Suprapubic skin (tissue), 3 donors: ENCODE measurements at regions not wholly inside any gene's neighbourhood (a gene's known extent, or its start where the extent isn't known, plus 50 kb on each side); places are given as distances from the start of the nearest gene placed in this dataset.

Experiments
- EP300 ChIP-seq: sonication (generic); formaldehyde crosslinking; IDR thresholded peaks from one replicate; pipeline ENCODE4 v1.6.1; 2017; ENCODE audit warnings: antibody characterized with exemption
- POLR2A ChIP-seq, 2 donors: fragments of 450-650 bp; IDR thresholded peaks; one replicate each; pipeline ENCODE4 v1.6.1; 2017; ENCODE audit warnings: antibody characterized with exemption in 2 of 2, mild to moderate bottlenecking in 2 of 2, moderate library complexity in 2 of 2
- TF ChIP-seq, protein P1 (sequence below), 2 donors: fragments of 200-600 bp in 1 of 2; fragments of 450-650 bp in 1 of 2; sonication (generic) in 1 of 2; IDR thresholded peaks; one replicate each; pipeline ENCODE4 v1.5.1; 2016 to 2019; ENCODE audit warnings: antibody characterized with exemption in 2 of 2, mild to moderate bottlenecking in 1 of 2, moderate library complexity in 1 of 2

DNA sequence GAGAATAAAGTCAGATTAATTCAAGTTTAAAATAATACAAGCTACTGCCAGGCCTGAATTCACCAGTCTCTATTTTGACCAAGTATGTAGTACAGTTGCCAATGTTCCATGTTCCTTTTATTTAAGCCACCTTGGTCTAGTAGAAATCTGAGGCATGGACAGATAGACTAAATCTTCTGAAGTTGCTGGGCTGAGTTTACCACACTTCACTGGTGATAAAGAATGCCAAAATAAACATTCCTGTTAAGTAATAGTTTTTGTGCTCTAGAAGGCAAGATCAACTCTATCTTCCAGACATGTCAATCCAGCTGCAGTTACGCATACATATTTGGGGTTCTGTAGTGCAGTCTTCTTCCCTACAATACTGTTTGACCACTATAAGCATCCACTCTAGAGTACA lies 83.9 kb upstream of the C11orf87 start:
- no peak for TF ChIP-seq POLR2A (IDR thresholded peaks at IDR 0.05)
- TF ChIP-seq, protein P1, sequence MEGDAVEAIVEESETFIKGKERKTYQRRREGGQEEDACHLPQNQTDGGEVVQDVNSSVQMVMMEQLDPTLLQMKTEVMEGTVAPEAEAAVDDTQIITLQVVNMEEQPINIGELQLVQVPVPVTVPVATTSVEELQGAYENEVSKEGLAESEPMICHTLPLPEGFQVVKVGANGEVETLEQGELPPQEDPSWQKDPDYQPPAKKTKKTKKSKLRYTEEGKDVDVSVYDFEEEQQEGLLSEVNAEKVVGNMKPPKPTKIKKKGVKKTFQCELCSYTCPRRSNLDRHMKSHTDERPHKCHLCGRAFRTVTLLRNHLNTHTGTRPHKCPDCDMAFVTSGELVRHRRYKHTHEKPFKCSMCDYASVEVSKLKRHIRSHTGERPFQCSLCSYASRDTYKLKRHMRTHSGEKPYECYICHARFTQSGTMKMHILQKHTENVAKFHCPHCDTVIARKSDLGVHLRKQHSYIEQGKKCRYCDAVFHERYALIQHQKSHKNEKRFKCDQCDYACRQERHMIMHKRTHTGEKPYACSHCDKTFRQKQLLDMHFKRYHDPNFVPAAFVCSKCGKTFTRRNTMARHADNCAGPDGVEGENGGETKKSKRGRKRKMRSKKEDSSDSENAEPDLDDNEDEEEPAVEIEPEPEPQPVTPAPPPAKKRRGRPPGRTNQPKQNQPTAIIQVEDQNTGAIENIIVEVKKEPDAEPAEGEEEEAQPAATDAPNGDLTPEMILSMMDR (IDR thresholded peaks at IDR 0.05) = no peak
- TF ChIP-seq EP300 = no peak
